GM21529 (cell line): ENCODE measurements at regions not wholly inside any gene's neighbourhood (a gene's known extent, or its start where the extent isn't known, plus 50 kb on each side); places are given as distances from the start of the nearest gene placed in this dataset.
A peak's percentile ranks its signal among the peaks of the same experiment; 100 is the strongest.
"Not testable (repeated sequence)": the region's sequence is repeated elsewhere in the genome, so short reads cannot be mapped to it uniquely, and the experiment has no call there.

ENCODE experiments used
- ATAC-seq: cut with Tn5 transposase; IDR thresholded peaks from one replicate; pipeline ENCODE4 v1.9.1; 2021; ENCODE audit not compliant: unreplicated experiment

GRCh38 chr2:136331226-136331625, 213.3 kb upstream of the CXCR4 start:
- ATAC-seq = no peak

GRCh38 chr2:136328207-136328795, 210.4 kb upstream of the CXCR4 start:
- ATAC-seq = no peak

- ATAC-seq = peak; percentile 84
These were observed 209.4 kb upstream of the CXCR4 start for GRCh38 chr2:136327162-136327852.

GRCh38 chr2:136325844-136326331, 207.9 kb upstream of the CXCR4 start:
- no peak for ATAC-seq

- no peak for ATAC-seq
These were observed 207.0 kb upstream of the CXCR4 start for GRCh38 chr2:136324966-136325365.

- no peak for ATAC-seq
These were observed 206.0 kb upstream of the CXCR4 start for GRCh38 chr2:136323935-136324334.

- no peak for ATAC-seq
These were observed 205.2 kb upstream of the CXCR4 start for GRCh38 chr2:136323195-136323594.

GRCh38 chr2:136322428-136322827, 204.5 kb upstream of the CXCR4 start:
- no peak for ATAC-seq

- ATAC-seq = no peak
These were observed 201.7 kb upstream of the CXCR4 start for GRCh38 chr2:136319651-136320050.

- peak; percentile 47 for ATAC-seq
These were observed 201.3 kb upstream of the CXCR4 start for GRCh38 chr2:136319237-136319636.

GRCh38 chr2:136314240-136314639, 196.3 kb upstream of the CXCR4 start:
- ATAC-seq = no peak

GRCh38 chr2:136312568-136312967, 194.6 kb upstream of the CXCR4 start:
- not testable (repeated sequence) for ATAC-seq

- ATAC-seq = no peak
These were observed 193.1 kb upstream of the CXCR4 start for GRCh38 chr2:136310797-136311603.

GRCh38 chr2:136310005-136310495, 192.1 kb upstream of the CXCR4 start:
- peak; percentile 65 for ATAC-seq

- no peak for ATAC-seq
These were observed 190.7 kb upstream of the CXCR4 start for GRCh38 chr2:136308611-136309010.

GRCh38 chr2:136306836-136307235, 188.9 kb upstream of the CXCR4 start:
- ATAC-seq = no peak

GRCh38 chr2:136305517-136306192, 187.7 kb upstream of the CXCR4 start:
- ATAC-seq = peak; percentile 77

GRCh38 chr2:136301006-136301405, 183.1 kb upstream of the CXCR4 start:
- no peak for ATAC-seq

GRCh38 chr2:136298631-136299030, 180.7 kb upstream of the CXCR4 start:
- ATAC-seq = no peak

GRCh38 chr2:136297994-136298393, 180.0 kb upstream of the CXCR4 start:
- ATAC-seq = no peak

GRCh38 chr2:136297312-136297711, 179.4 kb upstream of the CXCR4 start:
- ATAC-seq = no peak
